Stomach (tissue), 8 donors: ENCODE measurements at regions not wholly inside any gene's neighbourhood (a gene's known extent, or its start where the extent isn't known, plus 50 kb on each side); places are given as distances from the start of the nearest gene placed in this dataset.

ENCODE experiments used
- DNase-seq, 2 donors: peaks; one replicate each; pipeline versions ENCODE4 v3.0.0 to v3.0.0-alpha.2; 2013 to 2019
- H3K27ac ChIP-seq, 5 donors: fragments of 200-600 bp in 4 of 5; sonication (generic) in 4 of 5; one replicate each; pipeline ENCODE4 v1.5.1; 2013 to 2019; ENCODE audit warnings: mild to moderate bottlenecking in 1 of 5, moderate library complexity in 1 of 5
- H3K27me3 ChIP-seq, 3 donors: fragments of 200-600 bp; sonication (generic); one replicate each; pipeline ENCODE4 v1.5.1; 2017 to 2019; ENCODE audit warnings: mixed run types in 1 of 3
- H3K36me3 ChIP-seq, 4 donors: fragments of 200-600 bp; sonication (generic); 1 replicate in 3 of 4; 2 replicates in 1 of 4; pipeline ENCODE4 v1.5.1; 2016 to 2019
- H3K4me1 ChIP-seq, 4 donors: fragments of 200-600 bp; sonication (generic); one replicate each; pipeline ENCODE4 v1.5.1; 2016 to 2019
- H3K4me3 ChIP-seq, 4 donors: fragments of 200-600 bp; sonication (generic) in 3 of 4; one replicate each; pipeline ENCODE4 v1.5.1; 2016 to 2019; ENCODE audit warnings: mild to moderate bottlenecking in 1 of 4
- H3K9me3 ChIP-seq, 4 donors: fragments of 200-600 bp; sonication (generic); one replicate each; pipeline ENCODE4 v1.5.1; 2016 to 2019
- CTCF ChIP-seq, 7 experiments: fragments of 450-650 bp in 4 of 7; fragments of 200-600 bp in 3 of 7; sonication (generic) in 3 of 7; IDR thresholded peaks; one replicate each; pipeline ENCODE4 v1.5.1; 2016 to 2019; ENCODE audit warnings: antibody characterized with exemption in 7 of 7, control low read depth in 2 of 7, mild to moderate bottlenecking in 1 of 7
- EP300 ChIP-seq: sonication (generic); formaldehyde crosslinking; IDR thresholded peaks from one replicate; pipeline ENCODE4 v1.6.1; 2017; ENCODE audit warnings: antibody characterized with exemption
- POLR2A ChIP-seq, 4 donors: fragments of 450-650 bp; IDR thresholded peaks; one replicate each; pipeline ENCODE4 v1.6.1; 2016; ENCODE audit warnings: antibody characterized with exemption in 4 of 4, control low read depth in 2 of 4, mild to moderate bottlenecking in 1 of 4, moderate library complexity in 1 of 4
- POLR2AphosphoS5 ChIP-seq, 3 donors: sonication (generic); formaldehyde crosslinking; IDR thresholded peaks; one replicate each; pipeline ENCODE4 v1.6.1; 2016; ENCODE audit warnings: antibody characterized with exemption in 3 of 3
- WGBS, 5 donors: extraction: QIAGEN DNeasy Blood & Tissue Kit in 3 of 5; methylation state at CpG; one replicate each; pipeline versions ENCODE4 v1.1.5 to v1.1.7; 2013 to 2018; 5-methylcytosine and 5-hydroxymethylcytosine counted together
- intact Hi-C: fragments of 100-400 bp; cut with DNase I; formaldehyde crosslinking; loops from one replicate; pipeline ENCODE4 v1.15.1; 2023; ENCODE audit warnings: low total_unique reads
- donor health status: healthy with polysubstance abuse.
- donor health status: Bipolar disorder and iron deficiency.
- donor health status: healthy.

GRCh38 chr12:115451151-115451779, 767.3 kb upstream of the TBX3 start:
- WGBS, 5 donors: 49 to 60% (median 57%) methylated on average over 10 to 12 of the region's 12 CpGs
- no peaks in the 10 kb centered on the region for H3K9me3 ChIP-seq
- H3K27me3 ChIP-seq: peaks cover 0 to 19% (median 0%) of the 10 kb centered on the region in 3 donors
- peak overlapping the region; percentile 35 to 39 (median 36) for H3K4me3 ChIP-seq
- peak overlapping the region in 1 of 5 donors; percentile 46 for H3K27ac ChIP-seq
- DNase-seq: no peak
- intact Hi-C loops: no loop called here
- H3K36me3 ChIP-seq: no peaks in the 10 kb centered on the region
- peaks cover 0 to 15% (median 9%) of the 10 kb centered on the region in 4 donors for H3K4me1 ChIP-seq
- TF ChIP-seq POLR2AphosphoS5 (IDR thresholded peaks at IDR 0.05): no peak
- TF ChIP-seq EP300: no peak
- no peak for TF ChIP-seq POLR2A (IDR thresholded peaks at IDR 0.05)
- TF ChIP-seq CTCF (IDR thresholded peaks at IDR 0.05): no peak

GRCh38 chr12:115450710-115451109, 766.7 kb upstream of the TBX3 start:
- 92 to 100% (median 97%) methylated on average over 4 to 8 of the region's 8 CpGs for WGBS, 5 donors
- intact Hi-C loops: no loop called here
- TF ChIP-seq EP300 (no peak), CTCF (IDR thresholded peaks at IDR 0.05) (no peak), POLR2AphosphoS5 (IDR thresholded peaks at IDR 0.05) (no peak), POLR2A (IDR thresholded peaks at IDR 0.05) (no peak)
- peaks cover 0 to 19% (median 0%) of the 10 kb centered on the region in 3 donors for H3K27me3 ChIP-seq
- H3K36me3 ChIP-seq: no peaks in the 10 kb centered on the region
- H3K4me1 ChIP-seq: peaks cover 0 to 15% (median 9%) of the 10 kb centered on the region in 4 donors
- H3K4me3 ChIP-seq: no peak overlapping the region
- DNase-seq: no peak
- no peak overlapping the region for H3K27ac ChIP-seq
- no peaks in the 10 kb centered on the region for H3K9me3 ChIP-seq

- H3K4me3 ChIP-seq: no peak overlapping the region
- TF ChIP-seq EP300: no peak
- no peak for TF ChIP-seq POLR2A (IDR thresholded peaks at IDR 0.05)
- TF ChIP-seq CTCF (IDR thresholded peaks at IDR 0.05): no peak
- TF ChIP-seq POLR2AphosphoS5 (IDR thresholded peaks at IDR 0.05): no peak
- H3K9me3 ChIP-seq: no peaks in the 10 kb centered on the region
- 95 to 99% (median 97%) methylated on average over 3 of the region's 3 CpGs for WGBS, 5 donors
- DNase-seq: no peak
- peaks cover 0 to 19% (median 0%) of the 10 kb centered on the region in 3 donors for H3K27me3 ChIP-seq
- H3K36me3 ChIP-seq: no peaks in the 10 kb centered on the region
- intact Hi-C loops: no loop called here
- peaks cover 0 to 15% (median 9%) of the 10 kb centered on the region in 4 donors for H3K4me1 ChIP-seq
- no peak overlapping the region for H3K27ac ChIP-seq
Measured at GRCh38 chr12:115450017-115450416, 766.0 kb upstream of the TBX3 start.

- intact Hi-C loops: no loop called here
- 69 to 77% (median 75%) methylated on average over 5 of the region's 5 CpGs for WGBS, 5 donors
- DNase-seq: no peak
- no peak overlapping the region for H3K4me3 ChIP-seq
- TF ChIP-seq POLR2A (IDR thresholded peaks at IDR 0.05) (no peak), EP300 (no peak), POLR2AphosphoS5 (IDR thresholded peaks at IDR 0.05) (no peak), CTCF (IDR thresholded peaks at IDR 0.05) (no peak)
- peaks cover 0 to 15% (median 9%) of the 10 kb centered on the region in 4 donors for H3K4me1 ChIP-seq
- H3K27ac ChIP-seq: no peak overlapping the region
- no peaks in the 10 kb centered on the region for H3K9me3 ChIP-seq
- H3K27me3 ChIP-seq: peaks cover 0 to 19% (median 0%) of the 10 kb centered on the region in 3 donors
- H3K36me3 ChIP-seq: no peaks in the 10 kb centered on the region
Measured at GRCh38 chr12:115449526-115449925, 765.6 kb upstream of the TBX3 start.
